ENCODE measurements at regions not wholly inside any gene's neighbourhood (a gene's known extent, or its start where the extent isn't known, plus 50 kb on each side); places are given as distances from the start of the nearest gene placed in this dataset.

DNA sequence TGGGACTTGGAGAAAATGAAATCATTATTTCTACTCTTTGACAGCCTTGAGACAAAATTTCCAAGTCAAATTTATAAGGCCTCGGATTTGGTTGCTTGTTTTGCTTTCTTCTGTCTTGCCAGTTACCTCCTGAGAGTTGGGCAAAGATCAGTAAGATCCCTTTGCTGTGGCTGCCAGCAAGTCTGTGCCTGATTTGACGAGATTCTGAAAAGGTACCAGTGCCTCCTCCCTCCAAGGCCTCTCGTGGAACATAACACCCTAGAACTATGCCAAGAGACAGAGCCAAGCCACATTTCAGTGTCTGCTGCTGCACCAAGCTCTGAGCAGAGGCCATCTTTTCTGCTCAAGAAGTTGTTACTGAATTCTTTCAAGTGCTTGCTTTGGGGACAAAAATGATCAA lies 61.0 kb downstream of the GTPBP8 start:
- H3K9me3 ChIP-seq (ENCODE audit: control insufficient read depth in 4 of 4, low read length in 3 of 4) = no peaks in the 10 kb centered on the region
- peaks cover 2 to 3% (median 3%) of the 10 kb centered on the region in 4 donors for H3K4me1 ChIP-seq (ENCODE audit: control insufficient read depth in 4 of 4, insufficient read depth in 4 of 4, low read length in 3 of 4)
- no peak overlapping the region for H3K4me3 ChIP-seq (ENCODE audit: low read depth in 1 of 3, low read length in 3 of 3)
- WGBS = 63% methylated on average over 3 of the region's 3 CpGs
- DNase-seq (ENCODE audit: low spot score) = no peak
- no peak overlapping the region for H3K9ac ChIP-seq (ENCODE audit: low read depth in 1 of 2, low read length in 2 of 2)
- no peaks in the 10 kb centered on the region for H3K27me3 ChIP-seq (ENCODE audit: control insufficient read depth in 4 of 4, insufficient read depth in 4 of 4, low read length in 3 of 4)
- H3K27ac ChIP-seq (ENCODE audit: low read depth in 1 of 2, low read length in 2 of 2) = no peak overlapping the region
- H3K36me3 ChIP-seq (ENCODE audit: control insufficient read depth in 4 of 4, insufficient read depth in 3 of 4, low read depth in 1 of 4, low read length in 3 of 4) = no peaks in the 10 kb centered on the region
- TF ChIP-seq TAF1 (conservative IDR thresholded peaks at IDR 0.05) (no peak), FOXA2 (IDR thresholded peaks at IDR 0.05) (no peak), EGR1 (IDR thresholded peaks at IDR 0.05; ENCODE audit: low read depth in 2 of 2) (no peak), YY1 (IDR thresholded peaks at IDR 0.05) (no peak), SP1 (IDR thresholded peaks at IDR 0.05) (no peak), RXRA (IDR thresholded peaks at IDR 0.05) (no peak), RAD21 (IDR thresholded peaks at IDR 0.05) (no peak), HNF4G (IDR thresholded peaks at IDR 0.05) (no peak), JUND (IDR thresholded peaks at IDR 0.05) (no peak), HNF4A (conservative IDR thresholded peaks at IDR 0.05) (no peak), NR2F2 (IDR thresholded peaks at IDR 0.05) (no peak), FOXA1 (IDR thresholded peaks at IDR 0.05) (no peak)
- TF ChIP-seq, protein P1, sequence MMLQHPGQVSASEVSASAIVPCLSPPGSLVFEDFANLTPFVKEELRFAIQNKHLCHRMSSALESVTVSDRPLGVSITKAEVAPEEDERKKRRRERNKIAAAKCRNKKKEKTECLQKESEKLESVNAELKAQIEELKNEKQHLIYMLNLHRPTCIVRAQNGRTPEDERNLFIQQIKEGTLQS (IDR thresholded peaks at IDR 0.05) = no peak
- TF ChIP-seq, protein P2, sequence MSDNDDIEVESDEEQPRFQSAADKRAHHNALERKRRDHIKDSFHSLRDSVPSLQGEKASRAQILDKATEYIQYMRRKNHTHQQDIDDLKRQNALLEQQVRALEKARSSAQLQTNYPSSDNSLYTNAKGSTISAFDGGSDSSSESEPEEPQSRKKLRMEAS (IDR thresholded peaks at IDR 0.05) = no peak
- TF ChIP-seq, protein P3, sequence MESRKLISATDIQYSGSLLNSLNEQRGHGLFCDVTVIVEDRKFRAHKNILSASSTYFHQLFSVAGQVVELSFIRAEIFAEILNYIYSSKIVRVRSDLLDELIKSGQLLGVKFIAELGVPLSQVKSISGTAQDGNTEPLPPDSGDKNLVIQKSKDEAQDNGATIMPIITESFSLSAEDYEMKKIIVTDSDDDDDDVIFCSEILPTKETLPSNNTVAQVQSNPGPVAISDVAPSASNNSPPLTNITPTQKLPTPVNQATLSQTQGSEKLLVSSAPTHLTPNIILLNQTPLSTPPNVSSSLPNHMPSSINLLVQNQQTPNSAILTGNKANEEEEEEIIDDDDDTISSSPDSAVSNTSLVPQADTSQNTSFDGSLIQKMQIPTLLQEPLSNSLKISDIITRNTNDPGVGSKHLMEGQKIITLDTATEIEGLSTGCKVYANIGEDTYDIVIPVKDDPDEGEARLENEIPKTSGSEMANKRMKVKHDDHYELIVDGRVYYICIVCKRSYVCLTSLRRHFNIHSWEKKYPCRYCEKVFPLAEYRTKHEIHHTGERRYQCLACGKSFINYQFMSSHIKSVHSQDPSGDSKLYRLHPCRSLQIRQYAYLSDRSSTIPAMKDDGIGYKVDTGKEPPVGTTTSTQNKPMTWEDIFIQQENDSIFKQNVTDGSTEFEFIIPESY (IDR thresholded peaks at IDR 0.05) = no peak
- TF ChIP-seq, protein P4, sequence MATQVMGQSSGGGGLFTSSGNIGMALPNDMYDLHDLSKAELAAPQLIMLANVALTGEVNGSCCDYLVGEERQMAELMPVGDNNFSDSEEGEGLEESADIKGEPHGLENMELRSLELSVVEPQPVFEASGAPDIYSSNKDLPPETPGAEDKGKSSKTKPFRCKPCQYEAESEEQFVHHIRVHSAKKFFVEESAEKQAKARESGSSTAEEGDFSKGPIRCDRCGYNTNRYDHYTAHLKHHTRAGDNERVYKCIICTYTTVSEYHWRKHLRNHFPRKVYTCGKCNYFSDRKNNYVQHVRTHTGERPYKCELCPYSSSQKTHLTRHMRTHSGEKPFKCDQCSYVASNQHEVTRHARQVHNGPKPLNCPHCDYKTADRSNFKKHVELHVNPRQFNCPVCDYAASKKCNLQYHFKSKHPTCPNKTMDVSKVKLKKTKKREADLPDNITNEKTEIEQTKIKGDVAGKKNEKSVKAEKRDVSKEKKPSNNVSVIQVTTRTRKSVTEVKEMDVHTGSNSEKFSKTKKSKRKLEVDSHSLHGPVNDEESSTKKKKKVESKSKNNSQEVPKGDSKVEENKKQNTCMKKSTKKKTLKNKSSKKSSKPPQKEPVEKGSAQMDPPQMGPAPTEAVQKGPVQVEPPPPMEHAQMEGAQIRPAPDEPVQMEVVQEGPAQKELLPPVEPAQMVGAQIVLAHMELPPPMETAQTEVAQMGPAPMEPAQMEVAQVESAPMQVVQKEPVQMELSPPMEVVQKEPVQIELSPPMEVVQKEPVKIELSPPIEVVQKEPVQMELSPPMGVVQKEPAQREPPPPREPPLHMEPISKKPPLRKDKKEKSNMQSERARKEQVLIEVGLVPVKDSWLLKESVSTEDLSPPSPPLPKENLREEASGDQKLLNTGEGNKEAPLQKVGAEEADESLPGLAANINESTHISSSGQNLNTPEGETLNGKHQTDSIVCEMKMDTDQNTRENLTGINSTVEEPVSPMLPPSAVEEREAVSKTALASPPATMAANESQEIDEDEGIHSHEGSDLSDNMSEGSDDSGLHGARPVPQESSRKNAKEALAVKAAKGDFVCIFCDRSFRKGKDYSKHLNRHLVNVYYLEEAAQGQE (IDR thresholded peaks at IDR 0.05) = no peak

DNA sequence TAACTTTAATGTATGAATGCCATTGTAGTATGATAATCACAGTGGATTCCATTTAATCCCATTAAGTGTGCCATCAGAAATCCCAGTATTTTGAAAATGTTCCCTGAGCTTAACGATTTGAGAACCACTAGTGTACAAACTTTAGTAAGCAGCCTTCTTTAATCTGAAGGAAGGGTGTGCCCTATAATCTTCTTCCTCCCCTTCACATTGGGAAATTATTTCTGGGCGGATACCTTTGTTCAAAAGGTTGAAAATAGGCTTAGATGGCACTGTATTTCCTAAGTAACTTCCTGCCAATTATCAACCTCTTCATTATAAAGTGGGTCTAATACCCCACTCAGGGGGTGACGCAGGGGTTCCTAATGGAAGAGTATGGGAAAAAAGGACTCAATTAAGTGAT lies 62.4 kb downstream of the GTPBP8 start:
- Histone ChIP-seq H3K36me3 (ENCODE audit: control insufficient read depth in 4 of 4, insufficient read depth in 3 of 4, low read depth in 1 of 4, low read length in 3 of 4) (no peaks in the 10 kb centered on the region), H3K9ac (ENCODE audit: low read depth in 1 of 2, low read length in 2 of 2) (no peak overlapping the region), H3K27ac (ENCODE audit: low read depth in 1 of 2, low read length in 2 of 2) (no peak overlapping the region), H3K4me3 (ENCODE audit: low read depth in 1 of 3, low read length in 3 of 3) (no peak overlapping the region), H3K27me3 (ENCODE audit: control insufficient read depth in 4 of 4, insufficient read depth in 4 of 4, low read length in 3 of 4) (no peaks in the 10 kb centered on the region), H3K9me3 (ENCODE audit: control insufficient read depth in 4 of 4, low read length in 3 of 4) (no peaks in the 10 kb centered on the region), H3K4me1 (ENCODE audit: control insufficient read depth in 4 of 4, insufficient read depth in 4 of 4, low read length in 3 of 4) (peaks cover 2 to 3% (median 3%) of the 10 kb centered on the region in 4 donors)
- DNase-seq (ENCODE audit: low spot score) = no peak
- WGBS = 88% methylated on average over 3 of the region's 3 CpGs
- no peak for TF ChIP-seq EGR1 (IDR thresholded peaks at IDR 0.05; ENCODE audit: low read depth in 2 of 2)
- TF ChIP-seq, protein P3 (IDR thresholded peaks at IDR 0.05) = no peak
- TF ChIP-seq RXRA (IDR thresholded peaks at IDR 0.05) = no peak
- TF ChIP-seq NR2F2 (IDR thresholded peaks at IDR 0.05) = no peak
- no peak for TF ChIP-seq GABPA (IDR thresholded peaks at IDR 0.05 in 1 of 2, conservative IDR thresholded peaks at IDR 0.05 in 1 of 2)
- TF ChIP-seq FOXA2 (IDR thresholded peaks at IDR 0.05) = no peak
- TF ChIP-seq RAD21 (IDR thresholded peaks at IDR 0.05) = no peak
- no peak for TF ChIP-seq JUND (IDR thresholded peaks at IDR 0.05)
- no peak for TF ChIP-seq TAF1 (conservative IDR thresholded peaks at IDR 0.05)
- TF ChIP-seq, protein P4 (IDR thresholded peaks at IDR 0.05) = no peak
- TF ChIP-seq HNF4G (IDR thresholded peaks at IDR 0.05) = no peak
- no peak for TF ChIP-seq SP1 (IDR thresholded peaks at IDR 0.05)
- TF ChIP-seq YY1 (IDR thresholded peaks at IDR 0.05) = no peak
- TF ChIP-seq, protein P5, sequence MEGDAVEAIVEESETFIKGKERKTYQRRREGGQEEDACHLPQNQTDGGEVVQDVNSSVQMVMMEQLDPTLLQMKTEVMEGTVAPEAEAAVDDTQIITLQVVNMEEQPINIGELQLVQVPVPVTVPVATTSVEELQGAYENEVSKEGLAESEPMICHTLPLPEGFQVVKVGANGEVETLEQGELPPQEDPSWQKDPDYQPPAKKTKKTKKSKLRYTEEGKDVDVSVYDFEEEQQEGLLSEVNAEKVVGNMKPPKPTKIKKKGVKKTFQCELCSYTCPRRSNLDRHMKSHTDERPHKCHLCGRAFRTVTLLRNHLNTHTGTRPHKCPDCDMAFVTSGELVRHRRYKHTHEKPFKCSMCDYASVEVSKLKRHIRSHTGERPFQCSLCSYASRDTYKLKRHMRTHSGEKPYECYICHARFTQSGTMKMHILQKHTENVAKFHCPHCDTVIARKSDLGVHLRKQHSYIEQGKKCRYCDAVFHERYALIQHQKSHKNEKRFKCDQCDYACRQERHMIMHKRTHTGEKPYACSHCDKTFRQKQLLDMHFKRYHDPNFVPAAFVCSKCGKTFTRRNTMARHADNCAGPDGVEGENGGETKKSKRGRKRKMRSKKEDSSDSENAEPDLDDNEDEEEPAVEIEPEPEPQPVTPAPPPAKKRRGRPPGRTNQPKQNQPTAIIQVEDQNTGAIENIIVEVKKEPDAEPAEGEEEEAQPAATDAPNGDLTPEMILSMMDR (IDR thresholded peaks at IDR 0.05; ENCODE audit: low read depth, low read length, missing input control) = no peak
- no peak for TF ChIP-seq FOXA1 (IDR thresholded peaks at IDR 0.05)
